Smooth muscle cell (in vitro differentiated cells): ENCODE measurements at regions not wholly inside any gene's neighbourhood (a gene's known extent, or its start where the extent isn't known, plus 50 kb on each side); places are given as distances from the start of the nearest gene placed in this dataset.

Experiments used
- DNase-seq: peaks from one replicate; lab custom pipeline; 2025; ENCODE audit not compliant: unreplicated experiment; lab: John Stamatoyannopoulos, UW
- H2AFZ ChIP-seq: fragments of 200-600 bp; sonication (generic); 2 replicates; pipeline ENCODE4 v1.6.0; 2016; ENCODE audit warnings: antibody characterized with exemption, low read depth, mild to moderate bottlenecking
- H3F3A ChIP-seq: fragments of 200-600 bp; sonication (generic); 2 replicates; pipeline ENCODE4 v1.6.0; 2017; ENCODE audit warnings: antibody characterized with exemption, low read depth
- H3K27ac ChIP-seq: fragments of 200-600 bp; sonication (generic); 2 replicates; pipeline ENCODE4 v1.5.1; 2016; ENCODE audit warnings: low read depth, mild to moderate bottlenecking
- H3K27me3 ChIP-seq: fragments of 200-600 bp; sonication (generic); 2 replicates; pipeline ENCODE4 v1.6.1; 2016; ENCODE audit warnings: low read depth, mild to moderate bottlenecking
- H3K36me3 ChIP-seq: fragments of 200-600 bp; sonication (generic); 2 replicates; pipeline ENCODE4 v1.5.1; 2016; ENCODE audit warnings: low read depth
- H3K4me1 ChIP-seq: fragments of 200-600 bp; sonication (generic); 2 replicates; pipeline ENCODE4 v1.5.1; 2016; ENCODE audit warnings: low read depth
- H3K4me2 ChIP-seq: fragments of 200-600 bp; sonication (generic); 2 replicates; pipeline ENCODE4 v1.6.0; 2016; ENCODE audit warnings: mild to moderate bottlenecking
- H3K4me3 ChIP-seq: fragments of 200-600 bp; sonication (generic); 2 replicates; pipeline ENCODE4 v1.5.1; 2016; ENCODE audit warnings: mild to moderate bottlenecking
- H3K79me2 ChIP-seq: fragments of 200-600 bp; sonication (generic); 2 replicates; pipeline ENCODE4 v1.6.0; 2016; ENCODE audit warnings: low read depth, mild to moderate bottlenecking
- H3K9ac ChIP-seq: fragments of 200-600 bp; sonication (generic); 2 replicates; pipeline ENCODE4 v1.6.0; 2016; ENCODE audit warnings: low read depth
- H3K9me3 ChIP-seq: fragments of 200-600 bp; sonication (generic); replicated peaks from 2 replicates; pipeline ENCODE4 v1.5.1; 2016; ENCODE audit warnings: low read depth
- H4K20me1 ChIP-seq: fragments of 200-600 bp; sonication (generic); 2 replicates; pipeline ENCODE4 v1.6.0; 2016; ENCODE audit warnings: low read depth
- CTCF ChIP-seq: fragments of 200-600 bp; sonication (generic); IDR thresholded peaks from 2 replicates; pipeline ENCODE4 v1.5.1; 2017; ENCODE audit warnings: borderline replicate concordance, mild to moderate bottlenecking, antibody characterized with exemption; ENCODE audit not compliant: insufficient read depth, poor library complexity, severe bottlenecking
- whole genome bisulfite sequencing: methylation state at CpG from one replicate; pipeline ENCODE4 v1.1.7; 2016; ENCODE audit warnings: low lambda C conversion rate; 5-methylcytosine and 5-hydroxymethylcytosine counted together

GRCh38 chr2:198700319-198700718, 757.4 kb downstream of the SATB2 start:
- Histone ChIP-seq H3K4me2 (no peak overlapping the region), H4K20me1 (no peaks in the 10 kb centered on the region), H3K9me3 (no peaks in the 10 kb centered on the region), H3K27me3 (no peaks in the 10 kb centered on the region), H3F3A (no peaks in the 10 kb centered on the region), H2AFZ (no peak overlapping the region), H3K36me3 (no peaks in the 10 kb centered on the region), H3K9ac (no peak overlapping the region), H3K4me3 (no peak overlapping the region), H3K79me2 (no peaks in the 10 kb centered on the region), H3K4me1 (no peaks in the 10 kb centered on the region), H3K27ac (no peak overlapping the region)
- no peak for DNase-seq
- TF ChIP-seq CTCF, result no peak
- 90% methylated on average over 1 of the region's 1 CpG for WGBS

- DNase-seq, result no peak
- Histone ChIP-seq H3K4me1 (no peaks in the 10 kb centered on the region), H3K4me3 (no peak overlapping the region), H3K27me3 (no peaks in the 10 kb centered on the region), H3K9ac (no peak overlapping the region), H3K9me3 (no peaks in the 10 kb centered on the region), H3K79me2 (no peaks in the 10 kb centered on the region), H3K36me3 (no peaks in the 10 kb centered on the region), H3F3A (no peaks in the 10 kb centered on the region), H3K4me2 (no peak overlapping the region), H3K27ac (no peak overlapping the region), H2AFZ (no peak overlapping the region), H4K20me1 (no peaks in the 10 kb centered on the region)
- no peak for TF ChIP-seq CTCF
Measured at GRCh38 chr2:198698230-198698629, 759.5 kb downstream of the SATB2 start.

GRCh38 chr2:198697794-198698193, 759.9 kb downstream of the SATB2 start:
- no peak overlapping the region for H3K27ac ChIP-seq
- H3K4me3 ChIP-seq, result no peak overlapping the region
- H3K9ac ChIP-seq, result no peak overlapping the region
- TF ChIP-seq CTCF, result no peak
- H3K4me2 ChIP-seq, result no peak overlapping the region
- no peaks in the 10 kb centered on the region for H3K4me1 ChIP-seq
- no peaks in the 10 kb centered on the region for H3K36me3 ChIP-seq
- H3K9me3 ChIP-seq, result no peaks in the 10 kb centered on the region
- H4K20me1 ChIP-seq, result no peaks in the 10 kb centered on the region
- no peak overlapping the region for H2AFZ ChIP-seq
- no peaks in the 10 kb centered on the region for H3K79me2 ChIP-seq
- H3K27me3 ChIP-seq, result no peaks in the 10 kb centered on the region
- H3F3A ChIP-seq, result no peaks in the 10 kb centered on the region
- DNase-seq, result no peak

- Histone ChIP-seq H3K4me2 (no peak overlapping the region), H4K20me1 (no peaks in the 10 kb centered on the region), H2AFZ (no peak overlapping the region), H3K79me2 (no peaks in the 10 kb centered on the region), H3K9ac (no peak overlapping the region), H3K27me3 (no peaks in the 10 kb centered on the region), H3K36me3 (no peaks in the 10 kb centered on the region), H3K9me3 (no peaks in the 10 kb centered on the region), H3K4me3 (no peak overlapping the region), H3K27ac (no peak overlapping the region), H3K4me1 (no peaks in the 10 kb centered on the region), H3F3A (no peaks in the 10 kb centered on the region)
- DNase-seq, result no peak
- TF ChIP-seq CTCF, result no peak
- WGBS, result 86% methylated on average over 3 of the region's 3 CpGs
Measured at GRCh38 chr2:198697218-198697617, 760.5 kb downstream of the SATB2 start.
